Lower leg skin (tissue), 4 donors: ENCODE measurements at regions not wholly inside any gene's neighbourhood (a gene's known extent, or its start where the extent isn't known, plus 50 kb on each side); places are given as distances from the start of the nearest gene placed in this dataset.
"Not testable (repeated sequence)": the region's sequence is repeated elsewhere in the genome, so short reads cannot be mapped to it uniquely, and the experiment has no call there.

Experiments
- DNase-seq, 2 donors: peaks; one replicate each; pipeline ENCODE4 v3.0.0-alpha.2; 2019; ENCODE audit warnings: low spot score in 2 of 2
- H3K4me3 ChIP-seq: fragments of 200-600 bp; sonication (generic); 2 replicates; pipeline ENCODE4 v1.5.1; 2017; ENCODE audit warnings: mild to moderate bottlenecking, low read depth; ENCODE audit not compliant: poor library complexity, severe bottlenecking
- CTCF ChIP-seq, 3 donors: fragments of 450-650 bp; IDR thresholded peaks; one replicate each; pipeline ENCODE4 v1.5.1; 2016; ENCODE audit warnings: antibody characterized with exemption in 3 of 3, mild to moderate bottlenecking in 3 of 3, moderate library complexity in 2 of 3
- POLR2A ChIP-seq, 2 donors: fragments of 450-650 bp; IDR thresholded peaks; one replicate each; pipeline ENCODE4 v1.6.1; 2016 to 2017; ENCODE audit warnings: antibody characterized with exemption in 2 of 2, mild to moderate bottlenecking in 1 of 2, moderate library complexity in 1 of 2
- WGBS, 2 donors: methylation state at CpG; one replicate each; pipeline ENCODE4 v1.1.5; 2018; 5-methylcytosine and 5-hydroxymethylcytosine counted together
- intact Hi-C: fragments of 100-400 bp; cut with DNase I; formaldehyde crosslinking; loops from one replicate; pipeline ENCODE4 v1.15.0; 2023; ENCODE audit warnings: low total_unique reads

GRCh38 chr2:37760471-37760870, 89.0 kb upstream of the CDC42EP3 start:
- no peak overlapping the region for H3K4me3 ChIP-seq
- TF ChIP-seq POLR2A (IDR thresholded peaks at IDR 0.05), result no peak
- no peak for TF ChIP-seq CTCF (IDR thresholded peaks at IDR 0.05)
- intact Hi-C loops, result no loop called here
- 87 to 92% methylated on average over 6 of the region's 6 CpGs for WGBS, 2 donors
- no peak for DNase-seq

- H3K4me3 ChIP-seq, intact Hi-C loops: not testable (repeated sequence)
- peak in 1 of 2 donors; percentile 34 for DNase-seq
- 78 to 79% methylated on average over 2 of the region's 2 CpGs for WGBS, 2 donors
Observed at GRCh38 chr2:37762281-37762680, 90.8 kb upstream of the CDC42EP3 start.

GRCh38 chr2:37764739-37765138, 93.3 kb upstream of the CDC42EP3 start:
- H3K4me3 ChIP-seq, result no peak overlapping the region
- no peak for DNase-seq
- WGBS, 2 donors, result 24 to 29% methylated on average over 2 of the region's 2 CpGs
- TF ChIP-seq POLR2A (IDR thresholded peaks at IDR 0.05), result no peak
- TF ChIP-seq CTCF (IDR thresholded peaks at IDR 0.05), result no peak
- intact Hi-C loops, result no loop called here

- whole genome bisulfite sequencing, 2 donors, result 61 to 69% methylated on average over 3 of the region's 3 CpGs
- DNase-seq, result no peak
- no peak overlapping the region for H3K4me3 ChIP-seq
- intact Hi-C loops, result no loop called here
- no peak for TF ChIP-seq POLR2A (IDR thresholded peaks at IDR 0.05)
- no peak for TF ChIP-seq CTCF (IDR thresholded peaks at IDR 0.05)
Observed at GRCh38 chr2:37766106-37766505, 94.7 kb upstream of the CDC42EP3 start.

- DNase-seq, result no peak
- TF ChIP-seq POLR2A (IDR thresholded peaks at IDR 0.05) (no peak), CTCF (IDR thresholded peaks at IDR 0.05) (no peak)
- H3K4me3 ChIP-seq, result no peak overlapping the region
- intact Hi-C loops, result no loop called here
Observed at GRCh38 chr2:37767046-37767445, 95.6 kb upstream of the CDC42EP3 start.

GRCh38 chr2:37767959-37768925, 96.8 kb upstream of the CDC42EP3 start:
- H3K4me3 ChIP-seq, result no peak overlapping the region
- peak in 1 of 2 donors; percentile 26 for DNase-seq
- intact Hi-C loops, result no loop called here
- TF ChIP-seq POLR2A (IDR thresholded peaks at IDR 0.05) (no peak), CTCF (IDR thresholded peaks at IDR 0.05) (no peak)
- WGBS, 2 donors, result 53 to 55% methylated on average over 6 of the region's 6 CpGs
